ENCODE measurements at regions not wholly inside any gene's neighbourhood (a gene's known extent, or its start where the extent isn't known, plus 50 kb on each side); places are given as distances from the start of the nearest gene placed in this dataset.

DNA sequence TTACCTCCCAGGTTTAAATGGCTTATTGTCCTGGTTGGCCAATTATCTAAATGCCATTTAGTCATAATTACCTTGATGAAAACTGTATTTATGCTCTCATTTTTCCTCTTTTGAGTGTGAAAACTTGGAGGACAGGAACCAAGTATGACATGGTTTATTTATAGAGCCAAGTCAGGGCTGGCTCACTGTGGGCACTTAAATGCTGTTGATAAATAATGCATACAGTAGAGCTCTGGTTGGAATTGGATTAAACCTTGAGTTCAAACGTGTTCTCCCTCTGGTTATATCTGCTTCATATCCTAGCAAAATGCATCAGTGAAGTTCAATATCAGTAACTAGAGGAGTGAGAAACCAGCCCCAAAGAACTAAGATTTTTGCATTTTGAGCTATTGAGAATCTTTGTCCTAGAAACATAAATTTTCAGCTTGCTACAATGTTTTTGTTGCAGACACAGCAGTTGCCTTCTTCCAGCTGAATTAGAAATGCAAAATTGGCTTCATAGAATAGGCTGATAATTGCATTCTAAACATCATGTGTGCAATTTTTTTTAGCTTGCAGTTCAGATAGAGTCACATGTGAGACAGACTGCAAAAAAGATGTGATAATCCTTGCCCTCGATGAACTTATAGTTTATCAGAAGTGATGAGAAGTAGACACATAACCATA, 255.8 kb downstream of the BTBD3 start:
- no peak overlapping the region for H3K4me3 ChIP-seq (ENCODE audit: control insufficient read depth in 2 of 3, extremely low read depth in 1 of 3, insufficient read depth in 2 of 3, low read depth in 1 of 3, low read length in 3 of 3)
- dilution Hi-C loops (cut with MboI; ENCODE audit: extremely low pct_ligation_motif_present, low sequenced_read_pairs): no loop called here
- no peaks in the 10 kb centered on the region for H3K27me3 ChIP-seq (ENCODE audit: control insufficient read depth, extremely low read depth, insufficient read depth, low read length)
- no peaks in the 10 kb centered on the region for H3K79me2 ChIP-seq (ENCODE audit: control insufficient read depth, insufficient read depth, low read length)
- H3K9me3 ChIP-seq (ENCODE audit: control insufficient read depth, low read depth, low read length): no peaks in the 10 kb centered on the region
- H2AFZ ChIP-seq (ENCODE audit: control insufficient read depth, low read length): no peak overlapping the region
- TF ChIP-seq EZH2 (IDR thresholded peaks at IDR 0.05; ENCODE audit: low read length): no peak
- TF ChIP-seq, protein P1, sequence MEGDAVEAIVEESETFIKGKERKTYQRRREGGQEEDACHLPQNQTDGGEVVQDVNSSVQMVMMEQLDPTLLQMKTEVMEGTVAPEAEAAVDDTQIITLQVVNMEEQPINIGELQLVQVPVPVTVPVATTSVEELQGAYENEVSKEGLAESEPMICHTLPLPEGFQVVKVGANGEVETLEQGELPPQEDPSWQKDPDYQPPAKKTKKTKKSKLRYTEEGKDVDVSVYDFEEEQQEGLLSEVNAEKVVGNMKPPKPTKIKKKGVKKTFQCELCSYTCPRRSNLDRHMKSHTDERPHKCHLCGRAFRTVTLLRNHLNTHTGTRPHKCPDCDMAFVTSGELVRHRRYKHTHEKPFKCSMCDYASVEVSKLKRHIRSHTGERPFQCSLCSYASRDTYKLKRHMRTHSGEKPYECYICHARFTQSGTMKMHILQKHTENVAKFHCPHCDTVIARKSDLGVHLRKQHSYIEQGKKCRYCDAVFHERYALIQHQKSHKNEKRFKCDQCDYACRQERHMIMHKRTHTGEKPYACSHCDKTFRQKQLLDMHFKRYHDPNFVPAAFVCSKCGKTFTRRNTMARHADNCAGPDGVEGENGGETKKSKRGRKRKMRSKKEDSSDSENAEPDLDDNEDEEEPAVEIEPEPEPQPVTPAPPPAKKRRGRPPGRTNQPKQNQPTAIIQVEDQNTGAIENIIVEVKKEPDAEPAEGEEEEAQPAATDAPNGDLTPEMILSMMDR (optimal IDR thresholded peaks at IDR 0.05 in 1 of 3, IDR thresholded peaks at IDR 0.05 in 1 of 3, conservative IDR thresholded peaks at IDR 0.05 in 1 of 3; ENCODE audit: extremely low read depth in 1 of 3, insufficient read depth in 2 of 3, low read length in 3 of 3): no peak
- DNase-seq (ENCODE audit: low read depth, low spot score): no peak
- no peak for FAIRE-seq
- H3K36me3 ChIP-seq (ENCODE audit: control insufficient read depth in 2 of 2, extremely low read depth in 1 of 2, insufficient read depth in 2 of 2, low read length in 2 of 2): no peaks in the 10 kb centered on the region
- H3K4me2 ChIP-seq (ENCODE audit: control insufficient read depth, extremely low read depth, insufficient read depth, low read depth, low read length): no peak overlapping the region
- H3K9ac ChIP-seq (ENCODE audit: control insufficient read depth, extremely low read depth, insufficient read depth, low read length): no peak overlapping the region
- no peaks in the 10 kb centered on the region for H4K20me1 ChIP-seq (ENCODE audit: control insufficient read depth, extremely low read depth, insufficient read depth, low read length)
- H3K4me1 ChIP-seq (ENCODE audit: control insufficient read depth, extremely low read depth, insufficient read depth, low read length): no peaks in the 10 kb centered on the region
- H3K9me1 ChIP-seq (ENCODE audit: control insufficient read depth, extremely low read depth, insufficient read depth, low read length): no peaks in the 10 kb centered on the region
- H3K27ac ChIP-seq (ENCODE audit: control insufficient read depth, insufficient read depth, low read length): no peak overlapping the region

DNA sequence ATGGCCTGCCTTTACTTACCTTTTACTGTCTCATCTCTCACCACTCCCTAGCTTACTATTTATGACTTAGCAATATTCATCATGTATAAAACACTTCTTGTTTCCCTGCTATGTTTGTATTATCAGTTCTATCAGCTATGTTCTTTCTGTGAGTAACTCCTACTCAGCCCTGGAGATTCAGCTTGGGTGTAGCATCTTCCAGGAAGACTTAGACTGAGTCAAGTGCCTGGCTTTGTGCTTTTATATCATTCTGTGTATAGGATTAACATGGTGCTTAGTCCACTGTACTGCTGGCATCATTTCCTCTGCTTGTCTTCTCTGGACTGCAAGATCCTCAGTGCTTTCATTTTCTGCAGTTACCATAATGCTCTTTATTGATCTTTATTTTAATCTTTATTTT, 257.8 kb downstream of the BTBD3 start:
- Histone ChIP-seq H3K4me2 (ENCODE audit: control insufficient read depth, extremely low read depth, insufficient read depth, low read depth, low read length) (no peak overlapping the region), H3K27me3 (ENCODE audit: control insufficient read depth, extremely low read depth, insufficient read depth, low read length) (no peaks in the 10 kb centered on the region), H4K20me1 (ENCODE audit: control insufficient read depth, extremely low read depth, insufficient read depth, low read length) (no peaks in the 10 kb centered on the region), H3K9me1 (ENCODE audit: control insufficient read depth, extremely low read depth, insufficient read depth, low read length) (no peaks in the 10 kb centered on the region), H2AFZ (ENCODE audit: control insufficient read depth, low read length) (no peak overlapping the region), H3K27ac (ENCODE audit: control insufficient read depth, insufficient read depth, low read length) (no peak overlapping the region), H3K9ac (ENCODE audit: control insufficient read depth, extremely low read depth, insufficient read depth, low read length) (no peak overlapping the region), H3K4me3 (ENCODE audit: control insufficient read depth in 2 of 3, extremely low read depth in 1 of 3, insufficient read depth in 2 of 3, low read depth in 1 of 3, low read length in 3 of 3) (no peak overlapping the region), H3K4me1 (ENCODE audit: control insufficient read depth, extremely low read depth, insufficient read depth, low read length) (no peaks in the 10 kb centered on the region), H3K9me3 (ENCODE audit: control insufficient read depth, low read depth, low read length) (no peaks in the 10 kb centered on the region), H3K79me2 (ENCODE audit: control insufficient read depth, insufficient read depth, low read length) (no peaks in the 10 kb centered on the region), H3K36me3 (ENCODE audit: control insufficient read depth in 2 of 2, extremely low read depth in 1 of 2, insufficient read depth in 2 of 2, low read length in 2 of 2) (no peaks in the 10 kb centered on the region)
- FAIRE-seq (no peak), DNase-seq (ENCODE audit: low read depth, low spot score) (no peak)
- dilution Hi-C loops (cut with MboI; ENCODE audit: extremely low pct_ligation_motif_present, low sequenced_read_pairs): no loop called here
- TF ChIP-seq, protein P1 (optimal IDR thresholded peaks at IDR 0.05 in 1 of 3, IDR thresholded peaks at IDR 0.05 in 1 of 3, conservative IDR thresholded peaks at IDR 0.05 in 1 of 3; ENCODE audit: extremely low read depth in 1 of 3, insufficient read depth in 2 of 3, low read length in 3 of 3): no peak
- no peak for TF ChIP-seq EZH2 (IDR thresholded peaks at IDR 0.05; ENCODE audit: low read length)
